OCI-LY7 (cell line): ENCODE measurements at regions not wholly inside any gene's neighbourhood (a gene's known extent, or its start where the extent isn't known, plus 50 kb on each side); places are given as distances from the start of the nearest gene placed in this dataset.

Experiments
- BruUV-seq: library from RNA; stranded (reverse); fragments of 400-500 nt; replicated peaks from 2 replicates; lab custom pipeline; 2021; lab: Mats Ljungman, UMichigan
- CTCF ChIA-PET: fragments of 300-600 bp; sonication (Branson Sonifier 250); formaldehyde crosslinking; loops from one replicate; lab custom pipeline; 2022; ENCODE audit warnings: antibody characterized with exemption; ENCODE audit not compliant: unreplicated experiment; lab: Charles Lee
- POLR2A ChIA-PET: fragments of 300-600 bp; sonication (Branson Sonifier 250); formaldehyde crosslinking; loops from one replicate; lab custom pipeline; 2022; ENCODE audit warnings: antibody characterized with exemption; lab: Charles Lee
- DNase-seq: peaks from one replicate; pipeline ENCODE4 v3.0.0-alpha.2; 2015; ENCODE audit warnings: low spot score
- H2AFZ ChIP-seq: fragments of 200-600 bp; sonication (generic), shearing (Covaris generic); 2 replicates; pipeline ENCODE4 v1.6.1; 2014; ENCODE audit warnings: mild to moderate bottlenecking, antibody characterized with exemption, low read length, moderate library complexity
- H3K27ac ChIP-seq: fragments of 200-600 bp; sonication (generic); 2 replicates; pipeline ENCODE4 v1.5.1; 2014; ENCODE audit warnings: mixed run types, low read depth, mild to moderate bottlenecking, moderate library complexity, low read length, inconsistent platforms; ENCODE audit not compliant: poor library complexity, severe bottlenecking
- H3K36me3 ChIP-seq: fragments of 200-600 bp; sonication (generic); 2 replicates; pipeline ENCODE4 v1.6.1; 2014; ENCODE audit warnings: mild to moderate bottlenecking, antibody characterized with exemption, low read length, moderate library complexity, mixed read lengths; ENCODE audit not compliant: insufficient read depth
- H3K4me1 ChIP-seq: fragments of 200-600 bp; sonication (generic); 2 replicates; pipeline ENCODE4 v1.5.1; 2014; ENCODE audit warnings: mild to moderate bottlenecking, low read length; ENCODE audit not compliant: insufficient read depth, poor library complexity, severe bottlenecking
- H3K4me2 ChIP-seq: fragments of 200-600 bp; sonication (generic); 2 replicates; pipeline ENCODE4 v1.6.1; 2014; ENCODE audit warnings: mild to moderate bottlenecking, low read length
- H3K4me3 ChIP-seq: fragments of 200-600 bp; sonication (generic); 2 replicates; pipeline ENCODE4 v1.5.1; 2014; ENCODE audit warnings: mild to moderate bottlenecking, low read depth, low read length; ENCODE audit not compliant: poor library complexity, severe bottlenecking
- H3K79me2 ChIP-seq: fragments of 200-600 bp; sonication (generic); 2 replicates; pipeline ENCODE4 v1.6.1; 2016; ENCODE audit warnings: low read depth, mild to moderate bottlenecking, low read length, moderate library complexity, mixed read lengths; ENCODE audit not compliant: insufficient read depth
- H3K9me2 ChIP-seq: fragments of 200-600 bp; sonication (generic); 2 replicates; pipeline ENCODE4 v1.6.1; 2016; ENCODE audit warnings: mild to moderate bottlenecking, low read length, mixed read lengths; ENCODE audit not compliant: insufficient read depth
- H3K9me3 ChIP-seq: fragments of 200-600 bp; sonication (generic); 2 replicates; pipeline ENCODE4 v1.6.1; 2014; ENCODE audit warnings: mild to moderate bottlenecking, mixed run types, low read length, mixed read lengths
- H4K20me1 ChIP-seq: fragments of 200-600 bp; sonication (generic); 2 replicates; pipeline ENCODE4 v1.6.1; 2014; ENCODE audit warnings: mild to moderate bottlenecking, antibody characterized with exemption, low read length, moderate library complexity, mixed read lengths; ENCODE audit not compliant: insufficient read depth
- EZH2phosphoT487 ChIP-seq: fragments of 200-600 bp; sonication (generic); IDR thresholded peaks from 2 replicates; pipeline ENCODE4 v1.6.1; 2018; ENCODE audit warnings: low read depth, borderline replicate concordance, mild to moderate bottlenecking, mixed run types, antibody characterized with exemption, low read length, moderate library complexity, mixed read lengths
- intact Hi-C: fragments of 100-400 bp; cut with micrococcal nuclease; formaldehyde crosslinking; loops from one replicate; pipeline ENCODE4 v1.10.0; 2022; ENCODE audit not compliant: unreplicated experiment
- TF ChIP-seq, protein P1 (sequence below): fragments of 200-600 bp; sonication (generic); conservative IDR thresholded peaks from 2 replicates; pipeline ENCODE4 v1.5.1; 2014; ENCODE audit warnings: mild to moderate bottlenecking, antibody characterized with exemption, low read length, moderate library complexity, mixed read lengths

DNA sequence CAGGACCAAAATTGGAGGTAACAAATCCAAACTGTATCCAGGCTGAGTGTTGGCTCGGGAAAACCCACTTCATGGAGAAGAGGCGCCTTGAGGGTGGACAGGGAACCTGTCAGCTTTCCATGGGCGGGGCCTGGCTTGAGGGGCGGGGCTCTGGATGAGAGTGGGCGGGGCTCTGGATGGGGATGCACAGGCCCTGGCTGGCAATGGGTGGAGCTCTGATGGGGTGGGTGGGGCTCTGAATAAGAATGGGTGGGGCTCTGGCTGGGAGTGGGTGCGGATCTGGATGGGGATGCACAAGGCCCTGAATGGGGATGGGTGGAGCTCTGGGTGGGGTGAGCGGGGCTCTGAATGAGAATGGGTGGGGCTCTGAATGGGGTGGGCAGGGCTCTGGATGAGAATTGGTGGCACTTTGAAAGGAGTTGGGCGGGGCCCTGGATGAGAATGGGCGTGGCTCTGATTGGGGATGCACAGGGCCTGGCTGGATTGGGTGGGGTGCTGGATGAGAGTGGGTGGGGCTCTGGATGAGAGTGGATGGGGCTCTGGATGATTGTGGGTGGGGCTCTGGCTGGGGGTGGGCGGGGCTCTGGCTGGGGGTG, 96.6 kb upstream of the NPTX2 start:
- no peaks in the 10 kb centered on the region for H3K9me3 ChIP-seq
- ChIA-PET CTCF (interaction anchor here (0.6 kb wide), 1 partner anchor 588 kb away, joined by 4 read pairs; no protein-coding TSS in a partner anchor), POLR2A (interaction anchor here (0.6 to 0.7 kb wide), 4 partner anchors 61 to 826 kb away, joined by 3 to 5 read pairs (median 3); no protein-coding TSS in a partner anchor)
- intact Hi-C loops = no loop called here
- no peak overlapping the region for H2AFZ ChIP-seq
- H4K20me1 ChIP-seq = no peaks in the 10 kb centered on the region
- no peak overlapping the region for H3K4me2 ChIP-seq
- no peaks in the 10 kb centered on the region for H3K79me2 ChIP-seq
- H3K36me3 ChIP-seq = no peaks in the 10 kb centered on the region
- H3K9me2 ChIP-seq = no peaks in the 10 kb centered on the region
- TF ChIP-seq, protein P1, sequence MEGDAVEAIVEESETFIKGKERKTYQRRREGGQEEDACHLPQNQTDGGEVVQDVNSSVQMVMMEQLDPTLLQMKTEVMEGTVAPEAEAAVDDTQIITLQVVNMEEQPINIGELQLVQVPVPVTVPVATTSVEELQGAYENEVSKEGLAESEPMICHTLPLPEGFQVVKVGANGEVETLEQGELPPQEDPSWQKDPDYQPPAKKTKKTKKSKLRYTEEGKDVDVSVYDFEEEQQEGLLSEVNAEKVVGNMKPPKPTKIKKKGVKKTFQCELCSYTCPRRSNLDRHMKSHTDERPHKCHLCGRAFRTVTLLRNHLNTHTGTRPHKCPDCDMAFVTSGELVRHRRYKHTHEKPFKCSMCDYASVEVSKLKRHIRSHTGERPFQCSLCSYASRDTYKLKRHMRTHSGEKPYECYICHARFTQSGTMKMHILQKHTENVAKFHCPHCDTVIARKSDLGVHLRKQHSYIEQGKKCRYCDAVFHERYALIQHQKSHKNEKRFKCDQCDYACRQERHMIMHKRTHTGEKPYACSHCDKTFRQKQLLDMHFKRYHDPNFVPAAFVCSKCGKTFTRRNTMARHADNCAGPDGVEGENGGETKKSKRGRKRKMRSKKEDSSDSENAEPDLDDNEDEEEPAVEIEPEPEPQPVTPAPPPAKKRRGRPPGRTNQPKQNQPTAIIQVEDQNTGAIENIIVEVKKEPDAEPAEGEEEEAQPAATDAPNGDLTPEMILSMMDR = no peak
- no peak for TF ChIP-seq EZH2phosphoT487
- no peak overlapping the region for H3K27ac ChIP-seq
- no peaks in the 10 kb centered on the region for H3K4me1 ChIP-seq
- peak; percentile 7 for DNase-seq
- BruUV-seq = no TSS peak
- no peak overlapping the region for H3K4me3 ChIP-seq

DNA sequence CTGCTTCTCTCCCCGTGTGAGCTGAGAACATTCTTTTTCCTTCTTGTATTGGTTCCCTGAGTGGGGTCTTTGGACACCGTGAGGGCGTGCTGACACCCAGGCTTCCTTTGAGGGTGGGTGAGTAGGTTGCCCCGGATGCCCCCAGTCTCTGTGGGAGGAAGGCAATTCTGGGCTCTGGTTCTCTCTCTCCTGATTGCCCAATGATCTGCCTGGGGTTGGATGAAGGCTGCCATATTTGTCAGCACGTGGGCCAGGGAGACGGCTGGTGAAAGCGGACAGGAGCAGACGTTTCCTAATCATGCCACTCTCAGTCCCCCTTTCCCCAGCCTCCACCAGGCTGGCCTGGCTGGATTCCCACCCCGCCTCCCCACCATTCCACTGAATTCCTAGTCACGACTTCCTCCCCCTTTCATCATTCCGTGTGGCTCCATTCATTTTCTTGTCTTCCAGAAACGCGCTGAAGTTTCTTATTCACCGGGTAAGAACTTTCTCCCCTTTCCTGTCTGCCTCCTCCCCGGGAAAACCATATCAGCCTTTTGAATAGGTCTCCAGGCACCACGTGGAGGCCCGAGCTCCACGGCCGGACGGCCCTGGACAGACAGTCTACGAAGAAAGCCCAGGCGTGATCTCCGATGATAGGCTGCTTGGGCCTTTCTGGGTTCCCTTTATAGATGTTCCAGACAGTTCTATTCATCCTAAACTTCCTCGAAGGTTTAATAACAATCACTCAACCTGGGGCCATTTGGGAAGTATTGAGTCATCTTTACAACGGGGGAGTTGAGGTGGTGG, 98.7 kb upstream of the NPTX2 start:
- Histone ChIP-seq H3K4me2 (no peak overlapping the region), H4K20me1 (no peaks in the 10 kb centered on the region), H3K27ac (no peak overlapping the region), H3K9me3 (no peaks in the 10 kb centered on the region), H3K79me2 (no peaks in the 10 kb centered on the region), H3K9me2 (no peaks in the 10 kb centered on the region), H2AFZ (no peak overlapping the region), H3K4me3 (no peak overlapping the region), H3K4me1 (no peaks in the 10 kb centered on the region), H3K36me3 (no peaks in the 10 kb centered on the region)
- ChIA-PET POLR2A (interaction anchor here (0.6 kb wide), 1 partner anchor 36 kb away, joined by 4 read pairs; no protein-coding TSS in a partner anchor), CTCF (no interaction called here)
- no peak for DNase-seq
- no peak for TF ChIP-seq EZH2phosphoT487
- TF ChIP-seq, protein P1 = no peak
- intact Hi-C loops = no loop called here
- no TSS peak for BruUV-seq

DNA sequence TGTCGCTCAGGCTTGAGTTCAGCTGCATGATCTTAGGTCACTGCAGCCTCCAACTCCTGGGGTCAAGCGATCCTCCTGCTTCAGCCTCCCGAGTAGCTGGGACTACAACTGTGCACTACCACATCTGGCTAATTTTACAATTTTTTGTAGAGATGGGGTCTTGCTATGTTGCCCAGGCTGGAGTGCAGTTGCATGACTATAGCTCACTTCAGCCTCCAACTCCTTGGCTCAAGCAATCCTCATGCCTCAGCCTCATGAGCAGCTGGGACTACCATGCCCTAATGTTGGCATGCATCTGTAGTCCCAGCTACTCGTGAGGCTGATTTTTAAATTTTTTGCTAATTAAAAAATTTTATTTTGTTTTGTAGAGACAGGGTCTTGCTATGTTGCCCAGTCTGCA, 101.9 kb upstream of the NPTX2 start:
- Histone ChIP-seq H3K9me3 (no peaks in the 10 kb centered on the region), H3K79me2 (no peaks in the 10 kb centered on the region), H3K4me2 (no peak overlapping the region), H3K36me3 (no peaks in the 10 kb centered on the region), H3K4me1 (no peaks in the 10 kb centered on the region), H3K4me3 (no peak overlapping the region), H4K20me1 (no peaks in the 10 kb centered on the region), H3K9me2 (no peaks in the 10 kb centered on the region), H3K27ac (no peak overlapping the region), H2AFZ (no peak overlapping the region)
- no peak for TF ChIP-seq EZH2phosphoT487
- TF ChIP-seq, protein P1 = no peak
- no peak for DNase-seq
- ChIA-PET POLR2A (no interaction called here), CTCF (no interaction called here)
- intact Hi-C loops = no loop called here
- no TSS peak for BruUV-seq
